Esophagus squamous epithelium (tissue), 4 donors: ENCODE measurements at regions not wholly inside any gene's neighbourhood (a gene's known extent, or its start where the extent isn't known, plus 50 kb on each side); places are given as distances from the start of the nearest gene placed in this dataset.

Experiments used
- POLR2A ChIP-seq, 4 donors: fragments of 450-650 bp; IDR thresholded peaks; one replicate each; pipeline ENCODE4 v1.6.1; 2017; ENCODE audit warnings: antibody characterized with exemption in 4 of 4, mild to moderate bottlenecking in 4 of 4, moderate library complexity in 3 of 4
- TF ChIP-seq, protein P1 (sequence below), 6 experiments: fragments of 450-650 bp in 4 of 6; fragments of 200-600 bp in 2 of 6; sonication (generic) in 2 of 6; IDR thresholded peaks; one replicate each; pipeline ENCODE4 v1.5.1; 2016 to 2019; ENCODE audit warnings: antibody characterized with exemption in 6 of 6, mild to moderate bottlenecking in 4 of 6, moderate library complexity in 4 of 6

DNA sequence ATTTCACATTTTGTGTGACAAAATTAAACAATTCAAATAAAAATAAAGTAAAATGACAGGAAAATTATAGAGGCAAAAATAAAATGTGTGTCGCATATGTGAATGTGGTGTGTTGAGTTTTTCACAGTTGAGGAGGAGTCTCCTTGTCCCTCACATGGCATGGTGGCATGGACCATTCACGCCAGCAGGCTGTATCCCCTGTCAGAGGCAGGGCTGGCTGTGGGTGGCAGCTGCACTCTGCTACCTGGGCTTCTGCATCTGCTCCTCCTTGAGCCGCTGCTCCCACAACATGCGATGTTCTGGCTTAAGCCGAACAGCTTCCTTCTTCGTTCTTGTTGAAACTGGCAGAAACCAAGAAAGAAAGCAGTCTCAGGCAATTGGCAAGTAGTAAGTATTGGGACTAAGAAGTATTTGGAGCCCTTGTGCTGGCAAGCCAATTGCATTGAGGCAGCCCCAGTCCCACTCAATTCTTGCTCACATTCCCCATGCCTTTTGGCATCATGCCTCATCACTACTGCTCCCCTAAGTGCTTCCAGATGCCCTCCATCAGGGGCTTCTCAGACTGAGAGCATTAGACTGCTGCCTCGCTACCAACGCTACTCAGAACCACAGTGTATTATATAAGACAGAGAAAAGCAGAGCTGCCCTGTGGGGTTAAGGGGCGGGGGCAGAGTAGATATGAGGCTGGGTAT, 177.9 kb upstream of the NABP1 start:
- TF ChIP-seq, protein P1, sequence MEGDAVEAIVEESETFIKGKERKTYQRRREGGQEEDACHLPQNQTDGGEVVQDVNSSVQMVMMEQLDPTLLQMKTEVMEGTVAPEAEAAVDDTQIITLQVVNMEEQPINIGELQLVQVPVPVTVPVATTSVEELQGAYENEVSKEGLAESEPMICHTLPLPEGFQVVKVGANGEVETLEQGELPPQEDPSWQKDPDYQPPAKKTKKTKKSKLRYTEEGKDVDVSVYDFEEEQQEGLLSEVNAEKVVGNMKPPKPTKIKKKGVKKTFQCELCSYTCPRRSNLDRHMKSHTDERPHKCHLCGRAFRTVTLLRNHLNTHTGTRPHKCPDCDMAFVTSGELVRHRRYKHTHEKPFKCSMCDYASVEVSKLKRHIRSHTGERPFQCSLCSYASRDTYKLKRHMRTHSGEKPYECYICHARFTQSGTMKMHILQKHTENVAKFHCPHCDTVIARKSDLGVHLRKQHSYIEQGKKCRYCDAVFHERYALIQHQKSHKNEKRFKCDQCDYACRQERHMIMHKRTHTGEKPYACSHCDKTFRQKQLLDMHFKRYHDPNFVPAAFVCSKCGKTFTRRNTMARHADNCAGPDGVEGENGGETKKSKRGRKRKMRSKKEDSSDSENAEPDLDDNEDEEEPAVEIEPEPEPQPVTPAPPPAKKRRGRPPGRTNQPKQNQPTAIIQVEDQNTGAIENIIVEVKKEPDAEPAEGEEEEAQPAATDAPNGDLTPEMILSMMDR (IDR thresholded peaks at IDR 0.05) = no peak
- no peak for TF ChIP-seq POLR2A (IDR thresholded peaks at IDR 0.05)
